Kidney epithelial cell (primary cell): ENCODE measurements at regions not wholly inside any gene's neighbourhood (a gene's known extent, or its start where the extent isn't known, plus 50 kb on each side); places are given as distances from the start of the nearest gene placed in this dataset.

Source experiments
- DNase-seq: peaks from one replicate; pipeline ENCODE4 v3.0.0-alpha.2; 2010; ENCODE audit warnings: low read depth
- H3K27me3 ChIP-seq: 2 replicates; pipeline ENCODE4 v1.6.0; 2011; ENCODE audit warnings: low read length; ENCODE audit not compliant: control insufficient read depth, insufficient read depth
- H3K36me3 ChIP-seq: 2 replicates; pipeline ENCODE4 v1.5.1; 2011; ENCODE audit warnings: low read length; ENCODE audit not compliant: control insufficient read depth, insufficient read depth
- H3K4me3 ChIP-seq: 2 replicates; pipeline ENCODE4 v1.5.1; 2011; ENCODE audit warnings: low read depth, mild to moderate bottlenecking, control low read depth, low read length
- TF ChIP-seq, protein P1 (sequence below): IDR thresholded peaks from 2 replicates; pipeline ENCODE4 v1.5.1; 2011; ENCODE audit warnings: mild to moderate bottlenecking, moderate library complexity, low read length, control low read depth, inconsistent platforms; ENCODE audit not compliant: insufficient read depth, poor library complexity, severe bottlenecking

DNA sequence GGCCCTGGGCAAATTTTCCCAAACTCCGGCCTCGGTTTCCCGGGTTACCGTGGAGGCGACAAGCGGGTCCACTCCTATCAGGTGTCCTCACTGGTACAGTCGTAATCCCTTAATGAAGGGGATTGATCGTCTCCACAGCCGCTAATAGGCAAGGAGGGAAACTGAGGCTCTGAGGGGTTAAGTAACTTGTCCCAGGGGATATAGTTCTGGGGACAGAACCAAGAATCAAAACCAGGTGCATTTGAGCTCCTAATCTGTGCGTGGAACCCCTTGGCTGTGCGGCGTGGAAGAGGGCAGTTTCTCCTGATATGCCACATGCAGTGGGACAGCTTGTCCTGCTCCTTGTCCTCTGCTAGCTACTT, 157.2 kb downstream of the CYRIA start:
- H3K27me3 ChIP-seq, result peaks cover 27% of the 10 kb centered on the region
- peak overlapping the region; percentile 18 for H3K4me3 ChIP-seq
- DNase-seq, result no peak
- TF ChIP-seq, protein P1, sequence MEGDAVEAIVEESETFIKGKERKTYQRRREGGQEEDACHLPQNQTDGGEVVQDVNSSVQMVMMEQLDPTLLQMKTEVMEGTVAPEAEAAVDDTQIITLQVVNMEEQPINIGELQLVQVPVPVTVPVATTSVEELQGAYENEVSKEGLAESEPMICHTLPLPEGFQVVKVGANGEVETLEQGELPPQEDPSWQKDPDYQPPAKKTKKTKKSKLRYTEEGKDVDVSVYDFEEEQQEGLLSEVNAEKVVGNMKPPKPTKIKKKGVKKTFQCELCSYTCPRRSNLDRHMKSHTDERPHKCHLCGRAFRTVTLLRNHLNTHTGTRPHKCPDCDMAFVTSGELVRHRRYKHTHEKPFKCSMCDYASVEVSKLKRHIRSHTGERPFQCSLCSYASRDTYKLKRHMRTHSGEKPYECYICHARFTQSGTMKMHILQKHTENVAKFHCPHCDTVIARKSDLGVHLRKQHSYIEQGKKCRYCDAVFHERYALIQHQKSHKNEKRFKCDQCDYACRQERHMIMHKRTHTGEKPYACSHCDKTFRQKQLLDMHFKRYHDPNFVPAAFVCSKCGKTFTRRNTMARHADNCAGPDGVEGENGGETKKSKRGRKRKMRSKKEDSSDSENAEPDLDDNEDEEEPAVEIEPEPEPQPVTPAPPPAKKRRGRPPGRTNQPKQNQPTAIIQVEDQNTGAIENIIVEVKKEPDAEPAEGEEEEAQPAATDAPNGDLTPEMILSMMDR, result no peak
- H3K36me3 ChIP-seq, result no peaks in the 10 kb centered on the region

DNA sequence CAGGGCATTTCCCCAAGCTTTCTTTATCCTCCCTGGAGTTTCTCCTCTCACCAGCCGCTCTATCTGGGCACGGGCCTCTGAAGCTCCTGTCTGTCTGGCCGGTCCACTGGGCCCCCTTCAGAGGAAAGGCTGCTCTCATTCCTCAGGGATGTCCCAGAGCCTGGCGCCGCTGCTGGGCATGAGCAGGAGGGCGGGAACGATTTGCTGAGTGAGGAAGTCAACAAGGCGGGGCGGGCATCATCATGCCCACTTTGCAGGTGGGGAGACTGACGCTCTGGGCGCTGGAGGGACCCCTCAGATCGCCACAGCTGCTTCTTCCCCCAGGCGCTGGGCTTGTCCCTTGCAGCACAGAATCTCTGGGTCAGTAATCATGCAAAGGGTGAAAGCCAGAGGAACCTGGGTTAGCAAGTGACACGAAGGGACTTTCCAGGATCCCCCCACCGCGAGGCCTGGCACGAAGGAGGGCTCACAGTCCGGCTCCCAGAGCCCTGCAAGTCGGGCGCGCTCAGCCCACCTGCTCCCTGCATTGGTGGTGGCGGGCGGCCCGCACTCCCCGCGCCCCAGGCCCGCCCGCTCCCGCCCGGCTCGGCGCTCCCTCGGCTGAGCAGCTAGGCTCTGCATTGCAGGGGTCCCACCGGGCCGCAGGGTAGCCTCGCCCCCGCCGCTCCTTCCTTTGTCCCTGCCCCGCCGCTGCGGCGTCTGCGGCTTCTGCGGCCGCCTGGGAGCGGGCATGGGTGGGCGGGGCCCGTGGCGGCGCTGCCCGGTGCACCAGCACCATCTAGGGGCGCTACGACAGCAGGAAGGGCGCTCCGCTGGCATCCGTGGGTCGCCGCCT, 157.8 kb downstream of the CYRIA start:
- peaks cover 28% of the 10 kb centered on the region for H3K27me3 ChIP-seq
- no peak for DNase-seq
- H3K36me3 ChIP-seq, result no peaks in the 10 kb centered on the region
- peak overlapping the region; percentile 18 for H3K4me3 ChIP-seq
- TF ChIP-seq, protein P1, result peak; percentile 60

DNA sequence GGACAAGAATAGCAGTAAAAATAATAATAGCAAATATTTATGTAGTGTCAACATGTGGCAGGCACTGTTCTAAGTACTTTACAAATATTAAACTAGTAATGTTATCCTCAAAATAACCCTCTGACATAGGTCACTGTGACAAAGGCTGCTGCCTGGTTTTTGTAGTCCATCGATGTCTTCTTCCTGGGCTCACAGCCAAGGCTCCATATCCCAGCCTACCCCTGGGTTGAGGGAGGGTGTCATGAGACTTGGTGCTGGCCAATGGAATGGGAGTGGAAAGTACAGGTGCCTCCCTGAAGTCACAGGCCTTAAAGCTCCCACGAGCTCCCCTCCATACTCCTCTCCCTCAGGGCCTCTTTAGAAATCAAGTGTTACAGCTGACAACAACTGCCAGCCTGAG, 159.3 kb downstream of the CYRIA start:
- TF ChIP-seq, protein P1, result no peak
- Histone ChIP-seq H3K4me3 (no peak overlapping the region), H3K27me3 (peaks cover 28% of the 10 kb centered on the region), H3K36me3 (no peaks in the 10 kb centered on the region)
- DNase-seq, result no peak

DNA sequence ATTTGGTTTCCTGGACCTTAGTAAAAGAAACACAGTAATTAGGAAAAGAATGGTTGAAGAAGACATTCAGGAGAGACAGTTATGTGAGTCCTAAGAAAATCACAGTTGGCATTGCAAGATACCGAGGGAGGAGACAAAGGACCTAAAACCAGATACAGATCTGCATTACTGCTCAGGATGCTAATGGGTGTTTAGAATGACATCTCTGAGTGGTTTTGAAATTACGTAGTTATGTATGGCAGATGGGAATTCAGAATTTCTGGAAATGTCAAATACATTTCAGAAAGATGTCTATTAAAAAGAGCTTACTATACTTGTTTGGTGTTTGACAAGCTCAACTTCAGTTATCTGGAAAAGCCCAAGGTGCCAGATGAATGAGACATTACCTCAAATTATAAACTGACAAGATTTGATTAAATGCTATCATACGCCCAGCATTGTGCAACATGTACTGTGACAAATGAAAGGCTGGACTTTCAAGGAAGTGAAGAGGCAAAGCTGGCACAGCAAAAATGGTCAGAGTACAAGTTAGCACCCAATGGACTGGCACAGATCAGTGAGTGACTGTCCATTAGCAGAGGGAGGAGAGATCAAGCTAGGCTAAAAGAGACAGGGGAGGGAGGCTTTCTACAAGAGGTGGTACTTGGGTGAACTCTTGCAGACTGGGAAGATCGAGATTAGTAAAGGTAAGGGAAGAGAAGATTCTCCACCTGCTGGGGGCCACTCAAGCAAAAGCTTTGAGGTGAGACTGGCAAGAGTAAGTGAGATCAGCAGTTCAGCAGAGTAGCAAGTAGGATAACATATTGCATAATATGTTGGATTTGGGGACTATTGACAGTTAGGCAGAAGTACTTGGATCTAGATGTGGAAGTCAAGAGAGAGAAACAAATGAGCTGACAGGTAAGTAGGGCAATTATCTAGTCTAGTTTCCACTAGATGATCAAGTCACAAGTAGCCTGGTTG, 168.9 kb downstream of the CYRIA start:
- TF ChIP-seq, protein P1, result no peak
- no peak for DNase-seq
- H3K36me3 ChIP-seq, result no peaks in the 10 kb centered on the region

DNA sequence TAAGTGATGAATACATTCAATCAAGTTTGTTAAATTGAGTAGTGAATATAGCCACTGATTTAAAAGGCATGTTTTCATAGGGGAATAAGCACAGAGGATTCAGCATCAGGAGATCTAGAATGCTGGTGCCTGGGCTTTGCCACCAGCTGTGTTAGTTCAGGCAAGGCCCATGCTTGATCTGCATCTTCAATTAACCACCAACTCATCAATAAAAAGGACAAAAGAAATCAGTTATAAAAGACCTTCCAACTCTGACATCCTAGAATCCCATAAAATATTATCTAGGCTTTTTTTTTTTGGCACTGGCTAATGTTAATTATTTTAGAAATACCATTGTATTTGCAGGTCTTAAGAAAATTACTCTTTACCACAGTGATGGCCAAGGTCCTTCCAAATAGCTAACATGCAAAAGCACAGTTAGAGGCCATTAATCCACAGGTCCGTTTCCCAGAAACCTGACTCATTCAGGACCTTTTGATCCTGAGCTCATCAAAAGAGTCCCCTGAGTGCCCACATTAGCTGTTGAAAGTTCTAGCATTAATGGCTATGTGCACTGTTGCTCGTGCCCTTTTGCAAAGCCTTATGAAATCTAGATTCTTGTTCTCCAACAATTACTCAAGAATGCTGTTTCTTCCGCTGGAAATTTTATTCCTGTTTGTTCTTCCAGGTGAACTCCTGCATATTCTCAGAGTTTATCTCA, 170.0 kb downstream of the CYRIA start:
- Histone ChIP-seq H3K27me3 (no peaks in the 10 kb centered on the region), H3K36me3 (no peaks in the 10 kb centered on the region), H3K4me3 (no peak overlapping the region)
- DNase-seq, result no peak
- TF ChIP-seq, protein P1, result no peak

More for the DNA sequence above, 168.9 kb downstream of the CYRIA start:
- H3K4me3 ChIP-seq, result no peak overlapping the region
- no peaks in the 10 kb centered on the region for H3K27me3 ChIP-seq
